OCI-LY1 (cell line): ENCODE measurements at regions not wholly inside any gene's neighbourhood (a gene's known extent, or its start where the extent isn't known, plus 50 kb on each side); places are given as distances from the start of the nearest gene placed in this dataset.

Source experiments
- H2AFZ ChIP-seq: fragments of 200-600 bp; sonication (generic), shearing (Covaris generic); 2 replicates; pipeline ENCODE4 v1.6.0; 2014; ENCODE audit warnings: antibody characterized with exemption, mild to moderate bottlenecking, low read length
- H3F3A ChIP-seq: fragments of 200-600 bp; sonication (generic), shearing (Covaris generic); 2 replicates; pipeline ENCODE4 v1.6.0; 2014; ENCODE audit warnings: mild to moderate bottlenecking, antibody characterized with exemption, low read length, moderate library complexity; ENCODE audit not compliant: insufficient read depth
- H3K27ac ChIP-seq: fragments of 200-600 bp; sonication (generic); 2 replicates; pipeline ENCODE4 v1.5.1; 2014; ENCODE audit warnings: low read length, mixed run types, mild to moderate bottlenecking, low read depth; ENCODE audit not compliant: poor library complexity, severe bottlenecking
- H3K27me3 ChIP-seq: fragments of 200-600 bp; sonication (generic); 2 replicates; pipeline ENCODE4 v1.6.0; 2014; ENCODE audit warnings: antibody characterized with exemption, mild to moderate bottlenecking, low read length, moderate library complexity; ENCODE audit not compliant: insufficient read depth
- H3K36me3 ChIP-seq: fragments of 200-600 bp; sonication (generic); 2 replicates; pipeline ENCODE4 v1.6.1; 2014; ENCODE audit warnings: mild to moderate bottlenecking, antibody characterized with exemption, low read length, moderate library complexity, mixed read lengths; ENCODE audit not compliant: insufficient read depth
- H3K4me1 ChIP-seq: fragments of 200-600 bp; sonication (generic); 2 replicates; pipeline ENCODE4 v1.5.1; 2014; ENCODE audit warnings: mild to moderate bottlenecking, low read length, moderate library complexity; ENCODE audit not compliant: insufficient read depth, severe bottlenecking
- H3K4me2 ChIP-seq: fragments of 200-600 bp; sonication (generic), shearing (Covaris generic); 2 replicates; pipeline ENCODE4 v1.6.1; 2014; ENCODE audit warnings: low read length
- H3K4me3 ChIP-seq: fragments of 200-600 bp; sonication (generic); 2 replicates; pipeline ENCODE4 v1.5.1; 2014; ENCODE audit warnings: low read length, low read depth, mild to moderate bottlenecking, mixed read lengths; ENCODE audit not compliant: poor library complexity, severe bottlenecking
- H3K79me2 ChIP-seq: fragments of 200-600 bp; shearing (Covaris generic); 2 replicates; pipeline ENCODE4 v1.6.1; 2016; ENCODE audit warnings: mixed run types, low read length, mixed read lengths; ENCODE audit not compliant: insufficient read depth
- H3K9ac ChIP-seq: fragments of 200-600 bp; sonication (generic), shearing (Covaris generic); 2 replicates; pipeline ENCODE4 v1.6.1; 2014; ENCODE audit warnings: mild to moderate bottlenecking, low read length, mixed read lengths
- H3K9me2 ChIP-seq: fragments of 200-600 bp; sonication (generic), shearing (Covaris generic); 2 replicates; pipeline ENCODE4 v1.6.1; 2014; ENCODE audit warnings: low read depth, mild to moderate bottlenecking, low read length, mixed read lengths
- H3K9me3 ChIP-seq: fragments of 200-600 bp; shearing (Covaris generic); 2 replicates; pipeline ENCODE4 v1.6.1; 2014; ENCODE audit warnings: low read length, mixed read lengths
- H4K20me1 ChIP-seq: fragments of 200-600 bp; sonication (generic), shearing (Covaris generic); 2 replicates; pipeline ENCODE4 v1.6.0; 2016; ENCODE audit warnings: mild to moderate bottlenecking, low read length; ENCODE audit not compliant: insufficient read depth
- EZH2 ChIP-seq: fragments of 200-600 bp; sonication (generic), shearing (Covaris generic); IDR thresholded peaks from 2 replicates; pipeline ENCODE4 v1.8.0; 2017; ENCODE audit warnings: borderline replicate concordance, mixed run types, mild to moderate bottlenecking, antibody characterized with exemption, low read length, moderate library complexity, mixed read lengths
- TF ChIP-seq, protein P1 (sequence below): fragments of 200-600 bp; sonication (generic), shearing (Covaris generic); IDR thresholded peaks from 2 replicates; pipeline ENCODE4 v1.5.1; 2017; ENCODE audit warnings: mild to moderate bottlenecking, antibody characterized with exemption, low read length, moderate library complexity, mixed read lengths

DNA sequence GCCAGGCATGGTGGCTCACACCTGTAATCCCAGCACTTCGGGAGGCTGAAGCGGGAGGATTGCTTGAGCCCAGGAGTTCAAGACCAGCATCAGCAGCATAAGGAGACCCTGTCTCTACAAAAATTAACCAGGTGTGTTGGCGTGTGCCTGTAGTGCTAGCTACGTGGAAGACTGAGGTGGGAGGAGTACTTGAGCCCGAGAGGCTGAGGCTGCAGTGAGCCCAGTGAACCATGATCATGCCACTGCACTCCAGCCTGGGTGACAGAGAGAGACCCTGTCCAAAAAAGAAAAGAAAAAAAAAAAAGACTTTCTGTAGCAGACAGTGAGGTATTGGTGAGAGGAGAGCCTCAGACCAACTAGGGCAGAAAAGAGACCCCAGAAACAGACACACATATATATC lies 263.8 kb downstream of the XXYLT1 start:
- no peak overlapping the region for H2AFZ ChIP-seq
- no peak overlapping the region for H3K9ac ChIP-seq
- H4K20me1 ChIP-seq, result no peaks in the 10 kb centered on the region
- H3K27me3 ChIP-seq, result peaks cover 11% of the 10 kb centered on the region
- no peak overlapping the region for H3K4me3 ChIP-seq
- no peaks in the 10 kb centered on the region for H3K36me3 ChIP-seq
- no peak overlapping the region for H3K27ac ChIP-seq
- no peaks in the 10 kb centered on the region for H3K9me2 ChIP-seq
- TF ChIP-seq, protein P1, sequence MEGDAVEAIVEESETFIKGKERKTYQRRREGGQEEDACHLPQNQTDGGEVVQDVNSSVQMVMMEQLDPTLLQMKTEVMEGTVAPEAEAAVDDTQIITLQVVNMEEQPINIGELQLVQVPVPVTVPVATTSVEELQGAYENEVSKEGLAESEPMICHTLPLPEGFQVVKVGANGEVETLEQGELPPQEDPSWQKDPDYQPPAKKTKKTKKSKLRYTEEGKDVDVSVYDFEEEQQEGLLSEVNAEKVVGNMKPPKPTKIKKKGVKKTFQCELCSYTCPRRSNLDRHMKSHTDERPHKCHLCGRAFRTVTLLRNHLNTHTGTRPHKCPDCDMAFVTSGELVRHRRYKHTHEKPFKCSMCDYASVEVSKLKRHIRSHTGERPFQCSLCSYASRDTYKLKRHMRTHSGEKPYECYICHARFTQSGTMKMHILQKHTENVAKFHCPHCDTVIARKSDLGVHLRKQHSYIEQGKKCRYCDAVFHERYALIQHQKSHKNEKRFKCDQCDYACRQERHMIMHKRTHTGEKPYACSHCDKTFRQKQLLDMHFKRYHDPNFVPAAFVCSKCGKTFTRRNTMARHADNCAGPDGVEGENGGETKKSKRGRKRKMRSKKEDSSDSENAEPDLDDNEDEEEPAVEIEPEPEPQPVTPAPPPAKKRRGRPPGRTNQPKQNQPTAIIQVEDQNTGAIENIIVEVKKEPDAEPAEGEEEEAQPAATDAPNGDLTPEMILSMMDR, result no peak
- TF ChIP-seq EZH2, result no peak
- H3K9me3 ChIP-seq, result no peaks in the 10 kb centered on the region
- H3F3A ChIP-seq, result no peaks in the 10 kb centered on the region
- H3K4me2 ChIP-seq, result no peak overlapping the region
- no peaks in the 10 kb centered on the region for H3K4me1 ChIP-seq
- H3K79me2 ChIP-seq, result no peaks in the 10 kb centered on the region

DNA sequence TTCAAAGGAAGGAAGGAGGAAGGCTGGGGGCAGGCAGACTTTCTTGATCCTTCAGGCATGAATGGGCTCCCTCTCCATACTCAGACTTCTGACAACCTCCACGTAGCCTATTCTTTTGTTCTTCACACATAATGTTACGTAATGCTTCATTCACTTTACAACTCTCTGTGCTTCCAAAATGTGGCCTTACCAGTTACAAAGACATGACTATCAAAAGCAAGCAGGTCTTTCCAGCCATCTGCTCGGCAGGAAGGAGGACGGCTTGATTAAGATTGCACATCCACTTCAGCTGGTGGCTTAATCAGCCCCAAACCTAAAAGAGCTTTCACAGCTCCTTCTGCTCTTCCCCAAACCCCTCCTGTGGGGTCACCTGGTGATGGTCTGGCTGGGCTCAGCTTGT lies 263.2 kb downstream of the XXYLT1 start:
- H3K4me2 ChIP-seq, result no peak overlapping the region
- no peaks in the 10 kb centered on the region for H3F3A ChIP-seq
- H3K27me3 ChIP-seq, result peaks cover 11% of the 10 kb centered on the region
- H3K36me3 ChIP-seq, result no peaks in the 10 kb centered on the region
- H3K9me2 ChIP-seq, result no peaks in the 10 kb centered on the region
- H2AFZ ChIP-seq, result no peak overlapping the region
- no peaks in the 10 kb centered on the region for H4K20me1 ChIP-seq
- no peaks in the 10 kb centered on the region for H3K79me2 ChIP-seq
- H3K4me3 ChIP-seq, result no peak overlapping the region
- H3K4me1 ChIP-seq, result no peaks in the 10 kb centered on the region
- no peaks in the 10 kb centered on the region for H3K9me3 ChIP-seq
- TF ChIP-seq, protein P1, result no peak
- TF ChIP-seq EZH2, result no peak
- H3K27ac ChIP-seq, result no peak overlapping the region
- H3K9ac ChIP-seq, result no peak overlapping the region

DNA sequence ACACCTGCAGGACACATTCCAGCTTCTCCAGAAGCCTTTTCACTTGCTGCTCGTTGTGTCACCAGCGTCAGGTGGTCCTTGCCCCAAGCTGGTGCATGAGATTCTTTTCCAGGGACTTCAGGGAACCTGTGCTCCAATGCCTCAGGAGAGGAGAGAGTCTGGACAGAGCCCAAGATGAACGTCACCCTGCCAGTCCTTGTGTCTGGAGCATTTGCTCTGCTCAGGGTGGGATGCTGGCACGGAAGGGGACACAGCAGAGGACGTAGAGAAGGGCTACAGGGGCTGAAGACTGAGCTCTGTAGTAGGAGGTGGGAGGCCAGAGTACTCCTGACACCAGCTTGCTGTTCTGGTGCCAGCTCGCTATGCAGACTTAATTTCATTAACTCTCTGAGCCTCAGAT lies 262.1 kb downstream of the XXYLT1 start:
- no peak overlapping the region for H3K9ac ChIP-seq
- no peaks in the 10 kb centered on the region for H3F3A ChIP-seq
- no peaks in the 10 kb centered on the region for H3K9me3 ChIP-seq
- H3K27me3 ChIP-seq, result peaks cover 11% of the 10 kb centered on the region
- no peak overlapping the region for H2AFZ ChIP-seq
- H3K79me2 ChIP-seq, result no peaks in the 10 kb centered on the region
- no peak overlapping the region for H3K27ac ChIP-seq
- H4K20me1 ChIP-seq, result no peaks in the 10 kb centered on the region
- H3K4me2 ChIP-seq, result no peak overlapping the region
- no peak overlapping the region for H3K4me3 ChIP-seq
- no peaks in the 10 kb centered on the region for H3K36me3 ChIP-seq
- H3K9me2 ChIP-seq, result no peaks in the 10 kb centered on the region
- TF ChIP-seq, protein P1, result no peak
- no peak for TF ChIP-seq EZH2
- no peaks in the 10 kb centered on the region for H3K4me1 ChIP-seq
